HG03558 (cell line): ENCODE measurements at regions not wholly inside any gene's neighbourhood (a gene's known extent, or its start where the extent isn't known, plus 50 kb on each side); places are given as distances from the start of the nearest gene placed in this dataset.

Experiments
- ATAC-seq: cut with Tn5 transposase; IDR thresholded peaks from one replicate; pipeline ENCODE4 v1.9.1; 2021; ENCODE audit warnings: moderate number of reproducible peaks; ENCODE audit not compliant: unreplicated experiment; ENCODE audit errors: extremely low read depth

DNA sequence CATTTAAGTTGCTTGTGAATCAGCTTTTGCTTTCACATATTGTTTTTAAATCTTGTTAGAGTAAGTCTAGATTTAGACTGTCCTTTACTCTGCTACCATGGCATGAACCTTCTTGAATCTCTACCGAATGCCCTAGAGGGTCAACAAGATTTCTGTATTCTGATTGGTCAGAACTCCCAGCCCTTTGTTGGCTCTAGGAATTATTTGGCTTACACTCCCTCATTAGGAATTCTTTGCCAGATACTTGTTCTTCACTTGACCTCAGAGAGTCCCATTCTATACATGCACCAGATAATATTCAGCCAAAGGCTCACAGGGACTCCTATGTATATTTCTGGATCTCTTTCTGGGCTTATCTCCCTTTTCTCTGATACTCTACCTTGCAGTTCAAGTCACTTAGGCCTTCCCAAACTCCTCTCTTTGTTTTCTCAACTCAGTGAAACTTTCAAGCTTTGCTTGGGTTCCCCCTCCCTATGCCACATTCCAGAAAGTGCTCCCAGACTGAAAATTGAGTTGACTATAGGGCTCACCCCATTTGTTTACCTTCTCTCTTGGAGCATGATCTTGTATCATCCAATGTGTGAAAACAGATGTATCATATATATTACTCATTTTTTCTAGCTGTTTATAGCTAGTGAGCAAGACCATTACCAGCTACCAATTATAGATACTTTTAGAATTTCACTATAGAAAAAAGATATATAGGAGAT, 405.0 kb downstream of the PLPP3 start:
- ATAC-seq = no peak

DNA sequence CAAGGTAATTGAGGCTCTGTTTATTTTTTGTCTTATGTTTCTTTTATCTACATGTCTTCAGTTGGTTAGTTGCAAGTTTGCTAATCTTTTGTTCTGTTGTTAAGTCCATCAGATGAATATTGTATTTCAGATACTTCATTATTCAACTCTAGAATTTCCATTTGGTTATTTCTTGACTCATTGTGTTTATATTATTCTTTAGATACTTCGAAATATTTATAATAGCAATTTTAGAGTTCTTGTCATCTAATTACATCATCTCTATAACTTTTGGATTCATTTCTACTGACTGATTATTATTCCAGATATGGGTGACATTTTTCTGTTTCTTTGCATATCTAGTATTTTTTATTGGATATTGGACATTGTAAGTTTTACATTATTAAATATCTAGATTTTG, 405.6 kb downstream of the PLPP3 start:
- no peak for ATAC-seq

GRCh38 chr1:56171670-56172069, 407.7 kb downstream of the PLPP3 start:
- no peak for ATAC-seq

GRCh38 chr1:56170784-56171320, 408.5 kb downstream of the PLPP3 start:
- no peak for ATAC-seq

DNA sequence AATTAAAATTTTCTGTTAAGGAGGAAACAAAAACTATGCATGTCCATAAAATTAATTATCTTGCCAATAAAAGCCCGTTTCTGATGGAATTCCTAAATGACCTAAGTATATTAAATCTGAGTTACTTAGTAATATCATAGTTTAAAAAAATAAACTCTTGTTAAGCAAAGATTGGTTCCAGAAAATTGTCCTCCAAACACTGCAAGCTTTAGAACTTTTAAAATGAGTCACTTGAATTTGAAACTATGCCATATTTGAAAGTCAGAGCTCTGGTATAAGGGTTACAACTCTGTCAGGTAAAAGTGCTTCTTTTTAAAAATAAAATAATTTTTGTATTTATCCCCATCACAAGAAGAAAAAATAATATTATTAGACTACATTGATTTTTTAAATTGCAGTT, 409.5 kb downstream of the PLPP3 start:
- no peak for ATAC-seq

- ATAC-seq = no peak
Measured at GRCh38 chr1:56168176-56168575, 411.2 kb downstream of the PLPP3 start.

- ATAC-seq = no peak
Measured at GRCh38 chr1:56167596-56167995, 411.8 kb downstream of the PLPP3 start.

DNA sequence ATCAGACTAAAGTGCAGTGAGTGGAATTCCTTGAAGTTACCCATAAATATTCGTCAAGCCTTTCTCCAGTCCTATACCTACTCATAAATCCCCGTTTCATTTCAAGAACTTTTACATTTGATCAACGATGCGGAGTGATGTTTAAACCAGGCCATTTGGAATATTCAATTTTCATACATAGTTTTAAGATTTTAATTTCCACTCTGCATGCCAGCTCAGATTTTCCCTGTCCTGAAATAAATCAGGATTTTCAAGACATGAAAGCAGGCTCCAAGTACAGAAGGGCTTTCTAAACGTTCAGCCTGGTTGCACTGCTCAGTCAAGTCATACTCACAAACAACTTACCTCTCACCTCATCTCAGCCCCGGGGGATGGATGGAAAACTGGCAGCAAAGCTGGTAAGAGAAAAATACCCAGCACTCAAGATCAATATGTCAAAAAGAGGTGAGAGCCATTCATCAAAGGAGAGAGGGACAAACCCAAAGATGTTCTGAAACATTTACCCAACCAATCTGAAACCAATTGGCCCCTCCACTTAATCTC, 418.5 kb downstream of the PLPP3 start:
- ATAC-seq = no peak

GRCh38 chr1:56156971-56157876, 422.1 kb downstream of the PLPP3 start:
- ATAC-seq = no peak

DNA sequence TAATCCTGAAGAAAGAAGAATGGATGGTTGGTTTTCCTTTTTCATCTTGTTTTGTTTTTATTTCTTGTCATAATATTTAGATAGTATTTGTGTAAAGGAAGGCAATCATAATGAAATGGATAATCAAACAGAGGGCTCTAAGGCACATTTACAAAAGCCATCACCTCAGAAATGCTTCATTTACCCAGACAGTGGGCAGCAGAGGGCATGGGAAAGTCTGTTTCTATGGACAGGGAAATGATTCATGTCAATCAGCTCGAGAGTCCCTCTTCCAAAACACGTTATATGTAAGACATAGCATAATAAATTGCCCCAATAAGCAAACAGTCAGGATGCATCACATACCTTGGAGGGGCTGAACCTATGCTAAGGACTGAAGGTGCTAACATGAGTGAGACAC, 426.1 kb downstream of the PLPP3 start:
- no peak for ATAC-seq

GRCh38 chr1:56152635-56153034, 426.7 kb downstream of the PLPP3 start:
- ATAC-seq = no peak

DNA sequence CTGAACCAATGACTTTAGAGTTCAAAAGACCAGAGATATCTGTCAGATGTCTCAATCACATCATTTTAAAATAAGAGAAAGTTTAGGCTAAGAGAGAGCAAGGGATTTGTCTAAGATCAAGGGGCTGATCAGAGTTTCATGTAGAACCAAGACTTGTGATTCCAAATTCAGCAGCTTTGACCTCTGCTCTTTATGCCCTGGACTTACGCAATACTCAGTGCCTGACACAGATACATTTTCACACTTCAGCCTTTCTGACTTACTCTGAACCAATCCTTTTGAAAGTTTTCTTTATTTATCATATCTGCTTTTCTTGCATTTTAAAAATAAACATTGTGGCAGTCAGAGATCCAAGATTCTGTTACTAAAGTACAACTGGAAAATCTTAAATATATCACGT, 428.0 kb downstream of the PLPP3 start:
- no peak for ATAC-seq

DNA sequence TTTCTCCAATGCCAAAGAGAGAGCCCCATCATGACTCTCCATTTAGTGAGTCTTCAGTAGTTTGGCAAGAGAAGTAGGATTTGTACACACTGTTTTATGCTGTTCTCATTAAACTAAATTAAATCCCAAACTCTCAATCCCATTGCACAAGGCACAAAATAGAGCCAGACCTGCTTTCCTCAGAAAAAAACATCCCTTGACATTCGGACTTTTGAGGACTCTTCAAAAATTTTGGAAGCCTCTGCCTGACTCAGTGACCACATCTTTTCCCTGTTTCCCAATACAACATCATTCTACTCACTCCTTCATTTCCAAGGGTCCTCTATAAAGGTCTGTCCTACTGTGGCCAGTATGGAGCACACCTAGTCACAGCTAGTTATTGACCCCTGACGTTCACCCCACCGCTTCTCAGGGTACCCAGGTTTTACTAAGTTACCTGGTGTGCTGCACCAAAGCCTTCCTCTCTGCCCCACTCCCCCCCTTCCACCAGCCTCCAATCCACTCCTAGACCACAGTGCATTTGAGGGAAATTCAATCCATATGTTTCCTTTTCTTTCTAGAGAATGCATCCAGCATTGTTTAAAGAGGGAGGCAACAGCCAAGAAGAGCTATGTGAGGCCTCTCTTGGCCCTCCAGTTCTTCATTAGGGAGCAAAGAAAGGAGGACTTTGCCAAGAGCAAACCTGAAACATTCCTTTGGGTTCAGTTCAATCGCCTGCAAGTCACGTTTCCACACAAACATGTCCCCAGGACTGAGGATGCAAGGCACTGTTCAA, 428.7 kb downstream of the PLPP3 start:
- ATAC-seq = no peak

DNA sequence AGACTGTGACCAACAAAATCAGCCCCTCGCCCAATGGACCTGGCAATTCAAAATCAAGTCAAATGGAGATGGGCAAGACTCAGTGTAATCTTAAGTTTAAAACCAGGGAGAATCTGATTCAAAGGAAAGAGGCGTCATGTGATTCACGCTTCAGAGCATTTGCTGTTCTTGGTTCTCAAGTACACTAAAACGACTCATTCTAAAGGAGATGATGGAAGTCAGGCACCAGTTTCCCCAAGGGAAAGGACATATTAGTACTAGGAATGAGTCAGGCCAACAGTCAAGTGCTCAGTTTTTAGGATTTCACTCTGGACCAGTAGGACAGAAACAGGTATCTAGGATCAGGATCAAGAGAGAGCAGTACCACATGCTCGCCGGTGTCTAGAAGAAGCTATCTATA, 429.6 kb downstream of the PLPP3 start:
- ATAC-seq = no peak

DNA sequence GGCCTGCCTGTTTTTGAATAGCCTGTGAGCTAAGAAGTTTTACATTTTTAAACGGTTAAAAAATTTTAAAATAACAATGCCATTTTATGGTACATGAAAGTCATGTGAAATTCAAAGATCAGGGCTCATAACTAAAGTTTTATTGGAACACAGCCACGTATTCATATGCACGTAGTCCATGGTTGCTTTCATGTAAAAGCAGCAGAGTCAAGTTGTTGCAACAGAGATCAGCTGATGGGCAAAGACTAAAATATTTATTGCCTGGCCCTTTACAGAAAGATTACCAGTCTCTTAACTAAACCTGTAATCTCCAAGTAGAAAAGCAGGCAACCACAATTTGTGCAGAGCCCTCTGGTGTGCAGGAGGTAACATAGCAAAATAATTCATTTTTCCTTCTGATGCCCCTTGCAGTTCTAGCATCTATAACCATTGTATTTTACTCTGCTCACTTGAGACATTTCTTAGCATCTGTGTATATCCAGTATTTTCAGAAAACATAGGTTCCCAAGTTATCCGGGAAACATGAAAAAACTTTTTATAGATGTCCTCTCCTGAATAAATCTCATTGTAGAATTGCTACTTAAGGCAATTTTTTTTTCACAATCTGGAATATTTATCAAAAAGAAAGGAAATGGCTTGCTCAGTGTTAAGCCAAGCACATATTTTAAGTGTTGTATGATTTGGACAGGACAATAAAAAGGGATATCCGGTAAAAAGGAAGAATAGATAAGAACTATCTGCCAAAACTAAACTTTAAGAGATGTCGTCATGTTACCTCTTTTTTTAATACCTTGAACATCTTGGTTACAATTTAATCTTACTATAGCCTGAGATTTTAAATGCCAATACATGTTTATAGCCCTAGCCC, 430.8 kb downstream of the PLPP3 start:
- ATAC-seq = no peak

DNA sequence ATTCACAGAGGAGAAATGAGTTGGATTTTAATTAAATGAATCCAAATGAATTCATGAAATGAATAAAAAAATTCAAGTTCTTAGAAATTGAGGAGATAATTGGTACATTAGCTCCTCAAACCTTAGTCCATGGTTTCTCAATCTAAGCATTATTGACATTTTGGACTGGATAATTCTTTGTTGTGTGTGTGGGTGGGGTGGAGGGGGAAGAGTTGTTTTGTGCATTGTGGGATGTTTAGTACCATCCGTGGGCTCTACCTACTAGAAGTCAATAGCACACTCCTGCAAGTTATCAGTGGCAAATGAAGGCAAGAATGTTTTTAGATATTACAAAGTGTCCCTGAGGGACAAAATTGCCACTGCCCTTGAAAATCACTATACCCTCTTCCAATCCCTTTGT, 431.9 kb downstream of the PLPP3 start:
- no peak for ATAC-seq

- ATAC-seq = no peak
Measured at GRCh38 chr1:56147034-56147433, 432.3 kb downstream of the PLPP3 start.

GRCh38 chr1:56146449-56146848, 432.9 kb downstream of the PLPP3 start:
- ATAC-seq = no peak

DNA sequence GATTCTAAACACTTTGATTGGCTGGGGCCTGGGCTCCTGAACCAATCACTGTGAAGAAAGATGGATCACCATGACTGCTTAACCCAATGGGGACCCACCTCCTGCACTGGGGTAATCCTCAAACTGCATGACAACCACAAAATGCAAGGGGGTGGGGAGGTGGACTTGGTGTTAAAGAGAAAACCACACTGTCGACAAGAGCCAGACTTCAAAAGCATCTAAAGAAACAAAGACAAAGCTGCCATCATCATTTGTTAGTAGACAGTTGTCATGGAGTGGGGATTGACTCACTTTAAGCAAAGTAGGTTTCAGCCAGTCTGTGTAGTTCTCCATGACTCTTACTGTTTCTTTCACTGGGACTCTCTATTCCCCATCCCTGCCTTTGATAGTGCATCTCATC, 433.8 kb downstream of the PLPP3 start:
- ATAC-seq = no peak
